ENCODE measurements at regions not wholly inside any gene's neighbourhood (a gene's known extent, or its start where the extent isn't known, plus 50 kb on each side); places are given as distances from the start of the nearest gene placed in this dataset.

DNA sequence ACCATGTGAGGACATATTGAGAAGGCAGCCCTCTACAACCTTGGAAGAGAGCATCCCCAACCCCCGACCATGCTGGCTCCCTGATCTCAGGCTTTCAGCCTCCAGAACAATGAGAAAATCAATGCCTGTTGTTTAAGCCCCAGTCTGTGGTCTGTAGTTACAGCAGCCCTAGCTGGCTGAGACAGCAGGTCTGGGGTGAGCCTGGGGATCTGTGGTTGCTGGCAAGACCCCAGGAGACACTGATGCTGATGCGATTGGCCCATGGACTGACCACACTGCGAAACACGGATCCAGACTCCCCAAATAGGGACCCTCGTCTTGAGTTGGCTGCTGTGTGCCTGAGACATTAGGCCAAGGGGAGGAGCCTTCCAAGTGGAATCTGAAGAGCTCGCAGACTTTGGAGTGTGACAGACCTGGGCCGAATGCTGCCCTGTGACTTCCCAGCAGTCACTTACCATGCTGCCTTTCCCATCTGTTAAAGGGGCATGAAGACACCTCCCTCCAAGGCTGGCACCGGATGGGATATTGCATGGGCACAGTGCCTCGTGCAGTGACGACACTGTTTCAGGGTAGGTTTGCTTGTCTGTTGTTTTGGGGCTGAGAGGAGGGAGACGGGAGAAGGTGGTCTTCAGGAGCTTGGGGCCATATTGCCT, 147.8 kb upstream of the RPL38 start:
- no peak for DNase-seq (ENCODE audit: low read depth, low spot score)
- no peaks in the 10 kb centered on the region for H3K4me1 ChIP-seq (ENCODE audit: control insufficient read depth, insufficient read depth, low read length)
- POLR2A ChIA-PET, result interaction anchor here (0.7 kb wide), 1 partner anchor 10 kb away, joined by 6 read pairs; no protein-coding TSS in a partner anchor
- intact Hi-C loops (cut with micrococcal nuclease; ENCODE audit: unreplicated experiment), result no loop called here
- H3K36me3 ChIP-seq (ENCODE audit: control insufficient read depth, insufficient read depth, low read length), result no peaks in the 10 kb centered on the region
- H3K9me3 ChIP-seq (ENCODE audit: control insufficient read depth, insufficient read depth, low read depth, low read length), result no peaks in the 10 kb centered on the region
- ATAC-seq, result no peak
- peaks cover 31% of the 10 kb centered on the region for H3K27me3 ChIP-seq (ENCODE audit: control insufficient read depth, insufficient read depth, low read length)
- no peak overlapping the region for H3K27ac ChIP-seq (ENCODE audit: low read length)
- in situ Hi-C loops (cut with HindIII; ENCODE audit: low pct_unique_long_range_greater_than_20kb, low sequenced_read_pairs), result no loop called here
- BruUV-seq (replicated peaks), result no TSS peak
- CTCF ChIA-PET, result no interaction called here
- no peak for TF ChIP-seq TCF7L2 (IDR thresholded peaks at IDR 0.05; ENCODE audit: low read depth, low read length)
- no peak for TF ChIP-seq POLR2AphosphoS5 (IDR thresholded peaks at IDR 0.05; ENCODE audit: low read depth, low read length)
- no peak for TF ChIP-seq REST (IDR thresholded peaks at IDR 0.05; ENCODE audit: insufficient read depth in 1 of 2, low read depth in 2 of 2, low read length in 1 of 2)
- TF ChIP-seq SIN3A (IDR thresholded peaks at IDR 0.05; ENCODE audit: borderline replicate concordance, insufficient read depth, low read depth, low read length), result no peak
- TF ChIP-seq CTCF (IDR thresholded peaks at IDR 0.05), result no peak
- H3K4me3 ChIP-seq (ENCODE audit: low read depth in 2 of 2, low read length in 2 of 2), result no peak overlapping the region

GRCh38 chr17:74059479-74060240, 143.8 kb upstream of the RPL38 start:
- H3K36me3 ChIP-seq (ENCODE audit: control insufficient read depth, insufficient read depth, low read length), result no peaks in the 10 kb centered on the region
- no peak for ATAC-seq
- intact Hi-C loops (cut with micrococcal nuclease; ENCODE audit: unreplicated experiment) (no loop called here), in situ Hi-C loops (cut with HindIII; ENCODE audit: low pct_unique_long_range_greater_than_20kb, low sequenced_read_pairs) (no loop called here)
- DNase-seq (ENCODE audit: low read depth, low spot score), result no peak
- H3K4me3 ChIP-seq (ENCODE audit: low read depth in 2 of 2, low read length in 2 of 2), result no peak overlapping the region
- ChIA-PET CTCF (no interaction called here), POLR2A (no interaction called here)
- no peak overlapping the region for H3K27ac ChIP-seq (ENCODE audit: low read length)
- BruUV-seq (replicated peaks), result no TSS peak
- no peaks in the 10 kb centered on the region for H3K4me1 ChIP-seq (ENCODE audit: control insufficient read depth, insufficient read depth, low read length)
- peaks cover 44% of the 10 kb centered on the region for H3K27me3 ChIP-seq (ENCODE audit: control insufficient read depth, insufficient read depth, low read length)
- TF ChIP-seq TCF7L2 (IDR thresholded peaks at IDR 0.05; ENCODE audit: low read depth, low read length) (no peak), REST (IDR thresholded peaks at IDR 0.05; ENCODE audit: insufficient read depth in 1 of 2, low read depth in 2 of 2, low read length in 1 of 2) (no peak)
- H3K9me3 ChIP-seq (ENCODE audit: control insufficient read depth, insufficient read depth, low read depth, low read length), result no peaks in the 10 kb centered on the region

All from Panc1 (cell line).